GM21360 (cell line): ENCODE measurements at regions not wholly inside any gene's neighbourhood (a gene's known extent, or its start where the extent isn't known, plus 50 kb on each side); places are given as distances from the start of the nearest gene placed in this dataset.
"Not testable (repeated sequence)": the region's sequence is repeated elsewhere in the genome, so short reads cannot be mapped to it uniquely, and the experiment has no call there.

ENCODE experiments used
- ATAC-seq: cut with Tn5 transposase; IDR thresholded peaks from one replicate; pipeline ENCODE4 v1.9.1; 2021; ENCODE audit warnings: mild to moderate bottlenecking, moderate library complexity; ENCODE audit not compliant: unreplicated experiment

DNA sequence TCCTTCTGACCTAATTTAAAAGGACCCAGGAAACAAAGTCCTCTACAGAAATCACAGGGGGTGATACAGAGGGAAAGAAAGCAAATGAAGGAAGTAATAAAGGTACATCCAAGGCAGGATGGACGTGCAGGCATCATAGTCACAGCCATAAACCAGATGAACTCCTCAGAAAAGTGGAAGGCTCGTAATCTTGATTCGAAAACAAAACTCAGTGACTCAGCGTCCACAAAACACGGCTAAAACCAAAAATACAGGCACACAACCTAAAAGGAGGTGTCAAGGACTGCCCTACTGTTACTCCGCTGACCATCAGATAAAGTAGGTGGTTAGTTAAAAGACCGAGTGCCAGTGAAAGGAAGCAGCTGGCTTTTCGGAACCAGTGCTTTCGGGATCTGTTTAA lies 81.5 kb downstream of the TRIM69 start:
- ATAC-seq = not testable (repeated sequence)

DNA sequence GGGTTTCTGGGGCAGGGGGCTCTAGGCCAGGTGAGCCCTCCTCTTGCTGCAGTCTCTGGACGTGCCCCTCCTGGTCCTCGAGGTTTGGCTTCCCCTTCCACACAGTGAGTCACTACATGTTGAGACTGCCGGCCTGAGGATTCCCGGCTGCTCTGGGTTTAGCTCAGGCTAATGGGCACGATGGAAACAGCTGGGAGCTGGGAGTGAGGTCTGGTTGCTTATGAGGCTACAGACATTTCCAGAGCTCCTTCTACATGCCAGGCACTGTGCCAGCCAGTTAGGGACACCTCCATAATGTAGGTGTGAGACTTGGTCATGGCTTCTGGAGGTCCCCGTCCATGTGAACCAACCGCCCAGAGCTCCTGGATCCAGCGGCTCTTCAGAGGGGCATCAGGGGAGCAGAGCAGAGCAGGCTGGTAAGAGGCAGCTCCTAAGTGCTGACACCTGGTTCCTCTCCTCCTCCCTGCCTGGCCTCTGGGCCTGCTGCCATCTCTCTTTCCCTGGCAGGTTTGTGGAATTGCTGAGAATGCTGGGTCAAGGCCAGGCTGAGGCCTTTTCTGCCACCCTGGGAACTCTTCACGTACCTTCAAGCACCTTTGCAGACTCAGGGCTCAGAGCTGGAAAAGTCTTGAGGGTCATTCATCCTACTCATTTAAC lies 83.1 kb downstream of the TRIM69 start:
- not testable (repeated sequence) for ATAC-seq

DNA sequence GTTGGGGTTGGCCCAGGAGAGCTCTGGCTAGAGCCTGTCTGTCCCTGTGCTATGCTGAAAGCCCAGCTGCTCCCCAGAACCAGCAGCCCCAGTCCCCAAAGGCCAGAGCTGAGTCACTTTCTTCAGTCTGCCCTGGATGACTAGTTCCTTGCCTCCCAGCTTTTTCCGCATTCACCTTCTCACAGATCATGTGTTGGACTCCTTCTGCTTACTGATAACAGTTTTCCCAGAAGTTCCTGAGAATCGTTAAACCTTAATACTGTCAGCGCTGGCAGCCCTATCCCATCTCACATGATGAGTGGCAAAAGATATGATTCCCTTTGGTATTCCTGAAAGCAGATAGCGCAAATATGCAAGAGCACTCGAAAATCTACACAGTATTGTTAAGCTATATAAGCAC lies 84.2 kb downstream of the TRIM69 start:
- not testable (repeated sequence) for ATAC-seq

DNA sequence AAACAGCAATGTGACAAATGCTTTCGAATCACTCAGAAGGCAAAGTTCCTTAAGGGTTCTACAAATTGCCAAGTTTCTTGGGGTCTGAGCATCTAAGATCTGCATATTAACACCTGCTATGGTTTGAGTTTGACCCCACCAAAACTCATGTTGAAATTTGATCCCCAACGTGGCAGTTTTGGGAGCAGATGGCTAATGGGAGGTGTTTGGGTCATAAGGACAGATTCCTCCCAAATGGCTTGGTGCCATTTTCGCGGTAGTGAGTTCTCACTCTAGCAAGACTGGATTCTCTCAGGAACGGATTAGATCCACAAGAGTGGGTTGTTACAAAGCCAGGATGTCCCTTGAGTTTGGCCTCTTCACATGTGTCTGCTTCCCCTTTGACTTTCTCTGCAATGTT lies 84.6 kb downstream of the TRIM69 start:
- ATAC-seq = not testable (repeated sequence)

DNA sequence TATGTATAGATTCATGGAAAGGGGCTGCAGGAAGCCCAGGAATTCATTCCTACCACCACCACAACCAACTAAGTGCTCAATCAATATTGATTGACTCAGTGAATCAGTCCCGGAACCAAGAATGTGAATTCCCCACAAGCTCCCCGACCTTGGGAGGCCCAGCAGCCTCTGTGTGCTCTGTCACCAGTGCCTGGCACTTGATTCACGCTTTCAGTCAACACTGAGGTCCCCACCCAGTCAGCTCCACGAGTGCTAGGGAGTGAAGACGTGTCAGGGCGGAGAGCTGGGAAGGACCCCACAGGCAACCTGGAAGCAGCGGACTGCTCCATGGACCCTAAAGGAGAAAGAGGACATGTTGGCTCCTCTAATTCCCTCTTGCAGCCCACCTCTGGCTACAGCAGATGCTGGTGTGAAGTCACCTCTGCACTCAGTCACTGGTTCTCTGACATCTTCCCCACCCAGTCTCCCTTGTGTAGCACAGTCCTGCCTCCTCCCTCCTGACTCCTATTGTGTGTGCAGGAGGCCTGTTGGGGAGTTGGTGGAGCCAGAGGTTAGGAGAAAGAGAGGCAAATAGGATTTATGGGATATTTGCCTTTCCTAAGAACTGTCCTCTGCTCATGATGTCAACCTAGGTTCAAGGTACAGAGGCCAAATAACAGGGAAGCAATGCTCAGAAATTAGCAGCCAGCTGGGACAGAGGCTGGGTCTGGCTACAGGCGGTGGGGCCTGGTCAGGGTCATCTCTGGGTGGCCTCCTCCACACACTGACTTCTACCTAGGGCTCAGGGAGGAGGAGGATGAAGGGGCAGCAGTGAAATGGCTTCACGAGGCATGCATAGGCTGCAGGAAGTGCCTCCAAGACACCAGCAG lies 88.2 kb downstream of the TRIM69 start:
- not testable (repeated sequence) for ATAC-seq

DNA sequence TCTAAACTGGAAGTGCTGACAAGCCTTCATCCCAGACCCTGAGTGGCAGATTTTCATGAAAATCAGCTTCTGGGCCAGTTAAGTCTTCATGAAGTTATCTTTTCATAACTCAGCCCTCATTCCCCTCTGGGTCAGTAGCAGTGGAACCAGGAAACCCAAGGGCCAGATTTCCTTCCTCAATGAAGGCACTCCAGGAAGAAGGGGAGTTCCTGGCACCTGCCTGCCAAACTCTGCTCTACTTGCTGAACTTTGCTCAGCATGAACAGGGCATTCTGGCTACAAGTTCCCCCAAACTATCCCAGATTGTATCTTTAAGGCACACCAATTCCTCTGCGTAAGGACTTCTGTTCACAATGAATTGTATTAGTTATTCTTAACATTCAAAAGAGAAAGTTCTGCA lies 90.3 kb downstream of the TRIM69 start:
- ATAC-seq = not testable (repeated sequence)

DNA sequence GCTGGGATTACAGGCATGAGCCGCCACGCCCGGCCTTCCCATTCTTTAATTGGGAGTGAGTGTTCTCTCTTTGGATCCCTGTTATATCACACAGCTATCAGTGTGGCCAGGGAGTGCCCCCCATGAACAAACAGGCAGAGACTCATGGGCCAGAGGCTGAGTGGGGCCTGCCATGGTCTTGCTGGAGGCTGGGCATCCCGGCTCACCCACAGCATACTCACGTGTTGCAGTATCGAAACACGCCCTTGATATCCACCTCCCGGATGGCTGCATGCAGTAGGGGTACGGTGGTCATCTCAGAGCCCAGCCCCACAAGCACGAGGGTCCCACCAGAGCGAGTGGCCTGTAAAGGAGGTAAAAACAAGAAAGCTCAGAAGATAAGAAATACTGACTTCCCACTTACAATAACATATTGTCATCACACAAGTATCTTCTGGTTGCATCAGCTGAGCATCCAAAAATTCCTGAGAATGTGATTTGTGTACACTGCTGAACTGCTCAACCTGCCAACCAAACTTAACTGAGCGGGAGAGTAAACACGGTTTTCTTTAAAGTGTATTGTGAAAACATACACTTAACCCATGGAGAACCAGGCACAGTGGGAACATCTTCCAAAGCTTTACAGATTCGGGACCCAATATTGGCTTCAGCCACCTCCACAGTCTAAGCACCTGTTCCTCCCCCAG lies 92.0 kb downstream of the TRIM69 start:
- not testable (repeated sequence) for ATAC-seq

DNA sequence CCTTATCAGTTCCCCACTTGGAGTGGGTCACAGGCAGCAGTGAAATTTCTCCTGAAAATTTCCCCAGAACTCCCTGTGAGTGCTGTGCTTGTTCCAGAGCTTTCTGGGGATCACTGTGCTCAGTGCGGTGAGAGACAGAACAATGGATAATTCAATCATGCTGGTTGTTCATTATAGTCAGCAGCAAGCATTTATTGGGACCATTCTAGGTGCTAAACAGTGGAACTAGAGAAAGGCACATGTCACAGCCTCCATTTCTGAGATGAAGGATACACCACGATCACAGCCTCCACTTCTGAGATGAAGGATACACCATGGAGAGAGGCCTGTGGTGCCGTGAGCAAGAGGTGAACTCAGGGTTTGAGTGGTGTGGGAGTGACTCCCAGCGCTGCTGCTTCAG lies 92.8 kb downstream of the TRIM69 start:
- ATAC-seq = not testable (repeated sequence)

DNA sequence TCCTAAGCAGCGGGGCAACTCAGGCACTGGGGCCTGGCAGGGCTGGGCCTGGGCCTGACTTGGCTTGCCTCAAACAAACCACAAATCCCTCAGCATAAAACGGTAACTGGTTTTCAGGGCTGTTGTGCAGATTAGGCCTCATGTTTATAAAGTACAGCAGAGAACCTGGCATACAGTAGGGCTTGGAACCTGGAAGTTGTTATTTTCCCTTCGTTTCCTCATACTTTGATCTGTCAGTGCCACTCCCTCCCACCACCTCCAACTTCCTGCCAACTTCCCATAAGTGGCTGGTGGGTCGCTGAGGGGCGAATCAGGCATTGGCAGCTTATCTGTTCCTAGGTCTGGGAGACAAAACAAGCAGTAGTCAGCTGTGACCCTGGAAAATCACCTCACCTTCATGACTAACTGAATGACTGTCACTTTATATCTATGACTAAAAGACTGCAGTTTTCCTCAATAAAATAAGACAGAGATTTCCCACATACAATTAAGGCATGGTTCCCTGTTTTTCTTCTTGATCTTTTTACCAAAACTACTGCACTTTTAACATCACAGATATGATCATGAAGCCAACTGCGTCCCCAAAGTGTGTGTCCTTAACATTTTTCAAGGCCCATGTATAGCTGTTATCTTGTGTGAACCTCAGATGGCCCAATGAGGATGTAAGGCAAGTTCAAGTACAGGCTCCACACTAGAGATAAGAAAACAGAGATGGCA lies 94.5 kb downstream of the TRIM69 start:
- not testable (repeated sequence) for ATAC-seq

DNA sequence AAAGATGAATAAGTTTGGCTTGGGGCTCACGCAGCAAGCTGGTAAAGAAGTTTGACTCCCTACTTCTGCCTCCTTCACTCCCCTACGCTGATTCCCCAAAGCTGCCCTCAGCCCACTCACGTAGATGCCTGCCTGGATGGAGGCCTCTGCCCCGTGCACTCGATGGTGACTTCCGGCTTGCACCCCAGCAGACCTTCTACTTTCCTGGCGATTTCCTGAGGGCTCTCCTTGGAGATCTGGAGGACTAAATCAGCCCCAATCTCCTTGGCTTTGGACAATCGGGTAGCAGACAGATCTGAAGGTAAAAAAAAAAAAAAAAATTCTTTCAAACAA lies 95.0 kb downstream of the TRIM69 start:
- not testable (repeated sequence) for ATAC-seq

DNA sequence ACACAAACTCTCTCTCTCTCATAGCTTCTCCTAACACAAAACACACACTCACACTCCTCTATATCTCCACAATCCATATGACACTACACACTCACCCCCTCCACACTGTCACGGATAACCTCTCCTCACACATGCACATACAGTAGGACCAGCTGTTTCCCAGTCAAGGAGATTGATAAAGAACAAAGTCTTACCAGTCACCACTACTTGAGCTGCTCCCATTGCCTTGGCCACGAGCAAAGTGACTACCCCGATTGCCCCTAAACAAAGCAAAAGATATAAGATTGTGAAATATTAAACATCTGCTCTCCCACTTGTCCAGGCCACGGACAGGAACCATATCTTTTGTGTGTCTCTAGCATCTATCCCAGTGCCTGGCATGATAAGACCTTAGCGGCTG lies 95.8 kb downstream of the TRIM69 start:
- not testable (repeated sequence) for ATAC-seq

DNA sequence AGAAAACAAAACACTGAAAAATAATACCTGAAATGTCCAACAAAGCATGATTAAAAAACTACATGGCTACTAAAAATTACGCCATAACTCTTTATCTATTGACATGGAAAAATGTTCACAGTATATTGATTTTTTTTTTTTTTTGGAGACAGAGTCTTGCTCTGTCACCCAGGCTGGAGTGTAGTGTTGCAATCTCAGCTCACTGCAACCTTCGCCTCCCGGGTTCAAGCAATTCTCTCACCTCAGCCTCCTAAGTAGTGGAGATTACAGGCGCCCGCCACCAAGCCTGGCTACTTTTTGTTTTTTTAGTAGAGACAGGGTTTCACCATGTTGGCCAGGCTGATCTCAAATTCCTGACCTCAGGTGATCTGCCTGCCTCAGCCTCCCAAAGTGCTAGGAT lies 96.8 kb downstream of the TRIM69 start:
- ATAC-seq = not testable (repeated sequence)

DNA sequence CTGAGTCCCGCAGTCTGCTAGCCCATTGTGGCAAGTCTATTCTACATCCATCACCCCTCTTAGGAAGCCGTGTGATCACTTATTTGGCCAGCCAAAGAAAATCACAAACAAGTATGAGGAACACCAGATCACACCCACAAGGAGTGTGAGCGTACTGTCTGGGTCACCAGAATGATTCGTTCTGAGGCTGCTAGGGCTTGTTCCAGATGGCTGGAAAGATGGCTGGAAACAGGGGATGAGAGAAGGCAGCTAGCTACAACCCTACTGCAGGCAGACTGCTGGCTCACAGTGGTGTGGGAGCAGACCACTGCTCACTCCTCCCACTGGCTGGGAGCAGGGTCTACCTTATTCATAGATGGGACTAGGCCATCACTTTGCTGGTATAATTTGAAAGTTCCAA lies 97.4 kb downstream of the TRIM69 start:
- ATAC-seq = not testable (repeated sequence)

DNA sequence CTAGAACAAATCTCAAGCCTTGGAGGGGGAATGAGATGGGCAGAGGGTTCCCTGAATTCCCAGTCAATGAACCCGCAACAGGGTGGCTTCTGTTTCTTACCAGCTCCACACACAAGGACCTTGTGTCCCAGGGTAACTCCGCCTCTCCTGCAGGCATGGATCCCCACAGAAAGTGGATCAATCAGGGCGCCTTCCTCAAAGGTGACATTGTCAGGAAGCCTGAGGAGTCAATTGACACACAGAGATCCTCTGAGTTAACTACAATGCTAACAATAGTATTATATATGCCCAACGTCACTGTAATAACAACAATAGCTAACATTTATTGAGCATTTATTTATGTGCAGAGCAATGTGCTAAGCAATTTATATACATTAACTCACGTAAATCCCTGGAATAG lies 98.8 kb downstream of the TRIM69 start:
- not testable (repeated sequence) for ATAC-seq

DNA sequence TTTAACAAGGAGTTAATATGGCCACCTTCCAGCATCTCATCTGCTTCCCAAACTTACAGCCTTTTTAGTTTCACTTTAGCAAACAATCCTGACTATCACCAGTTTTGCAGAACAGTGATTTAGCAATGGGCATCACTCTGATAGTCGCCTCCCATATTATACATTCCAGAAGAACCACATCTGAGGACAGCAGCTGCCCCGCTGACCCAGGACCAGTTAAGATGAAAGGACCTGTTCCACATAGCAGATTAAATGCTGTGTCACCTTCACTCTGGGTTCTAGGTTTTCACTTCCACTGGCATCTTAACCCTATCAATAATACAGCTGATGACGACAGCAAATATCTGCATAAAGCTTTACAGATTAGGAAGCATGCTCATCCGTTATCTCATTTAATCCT lies 99.8 kb downstream of the TRIM69 start:
- no peak for ATAC-seq

DNA sequence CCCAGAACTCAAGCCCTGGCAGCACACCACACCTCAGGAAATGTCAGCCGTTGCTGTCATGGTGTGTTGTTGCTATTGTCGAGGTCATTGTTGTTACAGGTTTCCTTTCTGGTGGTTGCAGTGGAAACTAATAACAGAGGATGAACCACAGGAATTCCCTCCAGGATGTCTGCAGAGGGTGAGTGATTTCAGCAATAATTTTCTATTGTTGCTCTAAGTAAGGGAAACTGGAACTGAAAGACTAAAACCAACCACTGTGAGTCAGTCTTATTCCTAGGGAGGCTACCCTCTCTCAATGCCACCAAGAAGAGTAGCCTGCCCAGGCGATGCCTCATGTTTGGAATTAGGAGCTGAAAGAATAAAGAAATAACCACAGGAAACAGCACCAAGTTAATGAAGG lies 102.6 kb downstream of the TRIM69 start:
- ATAC-seq = not testable (repeated sequence)

DNA sequence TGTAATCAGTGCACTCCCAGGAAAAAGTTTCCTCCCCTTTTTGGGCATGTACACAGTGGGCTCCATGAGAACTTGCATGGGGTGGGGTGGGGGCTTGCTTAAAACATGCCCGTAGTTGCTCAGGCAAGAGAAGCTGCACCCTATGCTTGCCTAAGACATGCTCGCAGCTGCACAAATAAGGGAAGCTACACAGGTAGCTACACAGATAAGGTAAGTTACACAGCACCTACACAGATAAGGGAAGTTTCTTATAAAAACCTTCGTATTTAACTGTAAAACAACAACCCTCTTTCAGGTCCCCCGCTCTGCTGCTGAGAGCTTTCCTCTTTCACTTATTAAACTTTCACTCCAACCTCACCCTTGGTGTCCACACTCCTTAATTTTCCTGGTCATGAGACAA lies 105.4 kb downstream of the TRIM69 start:
- not testable (repeated sequence) for ATAC-seq

DNA sequence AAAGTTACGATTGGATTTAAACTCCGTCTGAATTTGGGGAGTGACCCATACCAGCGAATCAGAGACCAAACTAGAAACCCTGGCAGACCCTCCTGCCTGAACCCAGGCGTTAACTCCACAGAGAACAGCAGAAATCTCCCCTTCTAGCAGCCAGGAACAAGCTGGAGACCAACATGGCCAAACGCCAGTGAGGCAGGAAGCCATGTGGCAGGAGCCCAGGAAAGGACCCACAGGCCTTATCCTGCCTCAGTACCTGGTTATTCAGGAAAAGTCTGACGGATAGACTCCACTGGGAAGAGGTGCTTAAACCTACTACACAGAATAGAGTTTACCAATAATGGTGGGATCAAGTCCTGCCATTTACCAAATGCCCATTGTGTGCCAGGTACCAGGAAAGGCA lies 106.6 kb downstream of the TRIM69 start:
- ATAC-seq = not testable (repeated sequence)

DNA sequence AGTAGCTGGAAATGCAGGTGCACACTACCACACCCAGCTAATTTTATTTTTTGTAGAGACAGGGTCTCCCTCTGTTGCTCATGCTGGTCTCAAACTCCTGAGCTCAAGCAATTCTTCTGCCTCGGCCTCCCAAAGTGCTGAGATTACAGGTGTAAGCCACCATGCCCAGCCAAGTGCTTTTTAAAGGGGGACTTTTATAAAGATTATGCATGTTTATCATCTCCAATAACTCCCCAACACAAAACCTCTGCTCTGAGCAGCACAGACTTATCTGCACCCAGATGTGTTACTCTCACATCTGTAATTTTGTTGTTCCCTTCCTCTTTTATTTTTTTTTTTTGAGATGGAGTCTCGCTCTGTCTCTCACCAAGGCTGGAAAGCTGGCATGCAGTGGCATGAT lies 108.6 kb downstream of the TRIM69 start:
- ATAC-seq = not testable (repeated sequence)

DNA sequence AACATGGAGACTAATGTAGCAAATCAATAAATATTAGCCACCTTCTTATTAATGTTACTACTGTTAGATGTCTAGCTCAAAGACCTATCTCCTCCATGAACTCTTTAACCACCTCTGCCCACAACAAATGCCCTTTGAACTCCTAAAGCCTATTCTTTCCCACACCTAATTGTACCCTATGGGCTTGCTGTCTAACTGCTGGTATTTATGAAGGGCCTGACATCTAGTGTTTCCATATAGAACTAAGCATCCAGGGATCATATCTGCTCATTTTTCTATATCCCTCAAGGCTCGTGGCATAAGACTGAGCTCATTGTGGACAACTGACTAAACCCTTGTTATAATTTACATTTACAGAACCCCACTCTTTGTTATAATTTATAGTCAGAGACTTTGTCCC lies 109.8 kb downstream of the TRIM69 start:
- ATAC-seq = not testable (repeated sequence)

DNA sequence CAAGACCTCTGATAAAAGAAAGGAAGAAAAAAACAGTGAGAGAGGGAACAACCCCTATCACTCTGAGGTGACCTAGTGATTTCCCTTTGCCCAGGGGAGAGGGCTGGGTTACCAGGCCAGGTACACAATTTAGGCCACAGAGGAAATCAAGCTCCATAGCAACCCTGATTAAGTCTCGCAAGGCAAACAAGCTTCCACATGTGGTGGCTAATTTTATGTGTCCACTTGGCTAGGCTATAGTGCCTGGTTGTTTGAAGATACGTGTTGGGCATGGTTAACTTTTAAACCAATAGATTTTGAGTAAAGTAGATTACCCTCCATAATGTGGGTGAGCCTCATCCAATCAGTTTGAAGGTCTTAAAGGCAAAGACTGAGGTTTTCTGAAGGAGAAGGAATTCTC lies 108.9 kb upstream of the TERB2 start:
- not testable (repeated sequence) for ATAC-seq
